ENCODE measurements at regions not wholly inside any gene's neighbourhood (a gene's known extent, or its start where the extent isn't known, plus 50 kb on each side); places are given as distances from the start of the nearest gene placed in this dataset.

GRCh38 chr6:169886631-169887227 is 135.3 kb downstream of the ERMARD start:
- Histone ChIP-seq H3K27ac (ENCODE audit: low read depth in 1 of 2, low read length in 2 of 2) (no peak overlapping the region), H3K36me3 (ENCODE audit: control insufficient read depth in 1 of 2, insufficient read depth in 2 of 2, low read length in 1 of 2) (no peaks in the 10 kb centered on the region), H3K4me1 (ENCODE audit: control insufficient read depth in 1 of 2, insufficient read depth in 2 of 2, low read length in 2 of 2) (no peaks in the 10 kb centered on the region), H3K27me3 (ENCODE audit: control insufficient read depth in 1 of 2, insufficient read depth in 2 of 2, low read length in 1 of 2) (no peaks in the 10 kb centered on the region), H3K9me3 (ENCODE audit: control insufficient read depth, low read length) (peaks cover 3% of the 10 kb centered on the region), H3K4me3 (ENCODE audit: low read length in 2 of 2) (no peak overlapping the region)
- DNase-seq: no peak
- 70 to 79% methylated on average over 15 of the region's 15 CpGs for WGBS, 2 donors
- ATAC-seq (ENCODE audit: low FRiP score): no peak
- intact Hi-C loops (cut with DNase I): no loop called here

- H3K27ac ChIP-seq (ENCODE audit: low read depth in 1 of 2, low read length in 2 of 2): no peak overlapping the region
- 86 to 88% methylated on average over 4 of the region's 4 CpGs for WGBS, 2 donors
- intact Hi-C loops (cut with DNase I): no loop called here
- H3K4me3 ChIP-seq (ENCODE audit: low read length in 2 of 2): no peak overlapping the region
- H3K27me3 ChIP-seq (ENCODE audit: control insufficient read depth in 1 of 2, insufficient read depth in 2 of 2, low read length in 1 of 2): no peaks in the 10 kb centered on the region
- ATAC-seq (ENCODE audit: low FRiP score) (no peak), DNase-seq (no peak)
- no peaks in the 10 kb centered on the region for H3K36me3 ChIP-seq (ENCODE audit: control insufficient read depth in 1 of 2, insufficient read depth in 2 of 2, low read length in 1 of 2)
- H3K4me1 ChIP-seq (ENCODE audit: control insufficient read depth in 1 of 2, insufficient read depth in 2 of 2, low read length in 2 of 2): no peaks in the 10 kb centered on the region
- H3K9me3 ChIP-seq (ENCODE audit: control insufficient read depth, low read length): peaks cover 2% of the 10 kb centered on the region
Measured at GRCh38 chr6:169885831-169886230, 134.4 kb downstream of the ERMARD start.

DNA sequence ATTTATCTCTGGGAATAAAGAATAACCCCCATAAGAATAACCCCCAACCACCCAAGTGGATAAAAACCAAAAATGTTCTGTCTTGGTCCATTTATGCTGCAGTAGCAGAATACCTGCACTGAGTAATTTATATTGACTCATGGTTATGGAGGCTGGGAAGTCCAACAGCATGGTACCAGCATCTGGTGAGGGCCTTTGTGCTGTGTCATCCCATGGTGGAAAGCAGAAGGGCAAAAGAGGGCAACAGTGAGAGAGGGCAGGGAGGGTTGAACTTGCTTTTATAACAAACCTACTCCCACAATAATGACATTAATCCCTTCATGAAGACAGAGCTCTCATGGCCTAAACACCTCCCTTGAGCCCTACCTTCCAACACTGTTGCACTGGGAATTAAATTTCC is 133.7 kb downstream of the ERMARD start:
- peaks cover 2% of the 10 kb centered on the region for H3K9me3 ChIP-seq (ENCODE audit: control insufficient read depth, low read length)
- H3K4me3 ChIP-seq (ENCODE audit: low read length in 2 of 2): no peak overlapping the region
- no peak for ATAC-seq (ENCODE audit: low FRiP score)
- no peak for DNase-seq
- H3K27ac ChIP-seq (ENCODE audit: low read depth in 1 of 2, low read length in 2 of 2): no peak overlapping the region
- no peaks in the 10 kb centered on the region for H3K27me3 ChIP-seq (ENCODE audit: control insufficient read depth in 1 of 2, insufficient read depth in 2 of 2, low read length in 1 of 2)
- H3K4me1 ChIP-seq (ENCODE audit: control insufficient read depth in 1 of 2, insufficient read depth in 2 of 2, low read length in 2 of 2): no peaks in the 10 kb centered on the region
- H3K36me3 ChIP-seq (ENCODE audit: control insufficient read depth in 1 of 2, insufficient read depth in 2 of 2, low read length in 1 of 2): no peaks in the 10 kb centered on the region
- intact Hi-C loops (cut with DNase I): no loop called here

DNA sequence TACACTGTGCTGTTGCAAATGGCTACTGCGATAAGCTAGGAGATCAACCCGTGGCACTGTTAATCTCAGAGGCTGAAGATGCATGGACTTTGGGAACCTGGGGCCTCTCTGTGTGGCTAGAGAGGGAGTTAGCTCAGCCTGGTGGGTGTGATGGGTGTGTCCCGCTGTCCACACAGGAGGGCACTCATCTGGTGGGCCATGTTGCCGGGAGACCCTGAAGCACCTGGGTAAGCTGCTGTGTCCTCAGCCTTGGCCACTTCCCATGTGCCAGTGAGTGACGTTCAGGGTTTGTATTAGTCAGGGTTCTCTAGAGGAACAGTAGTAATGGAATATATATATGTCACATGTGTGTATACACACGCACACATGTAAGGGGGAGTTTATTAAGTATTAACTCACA is 132.7 kb downstream of the ERMARD start:
- DNase-seq (no peak), ATAC-seq (ENCODE audit: low FRiP score) (no peak)
- Histone ChIP-seq H3K4me1 (ENCODE audit: control insufficient read depth in 1 of 2, insufficient read depth in 2 of 2, low read length in 2 of 2) (no peaks in the 10 kb centered on the region), H3K27me3 (ENCODE audit: control insufficient read depth in 1 of 2, insufficient read depth in 2 of 2, low read length in 1 of 2) (no peaks in the 10 kb centered on the region), H3K4me3 (ENCODE audit: low read length in 2 of 2) (no peak overlapping the region), H3K36me3 (ENCODE audit: control insufficient read depth in 1 of 2, insufficient read depth in 2 of 2, low read length in 1 of 2) (no peaks in the 10 kb centered on the region), H3K27ac (ENCODE audit: low read depth in 1 of 2, low read length in 2 of 2) (no peak overlapping the region), H3K9me3 (ENCODE audit: control insufficient read depth, low read length) (peaks cover 3% of the 10 kb centered on the region)
- intact Hi-C loops (cut with DNase I): no loop called here
- WGBS, 2 donors: 87 to 88% methylated on average over 6 of the region's 6 CpGs

- DNase-seq: no peak
- ATAC-seq (ENCODE audit: low FRiP score): no peak
Measured at GRCh38 chr6:169883316-169883715, 131.9 kb downstream of the ERMARD start.

GRCh38 chr6:169881976-169882375 is 130.6 kb downstream of the ERMARD start:
- no peaks in the 10 kb centered on the region for H3K4me1 ChIP-seq (ENCODE audit: control insufficient read depth in 1 of 2, insufficient read depth in 2 of 2, low read length in 2 of 2)
- peaks cover 3% of the 10 kb centered on the region for H3K9me3 ChIP-seq (ENCODE audit: control insufficient read depth, low read length)
- intact Hi-C loops (cut with DNase I): no loop called here
- no peaks in the 10 kb centered on the region for H3K36me3 ChIP-seq (ENCODE audit: control insufficient read depth in 1 of 2, insufficient read depth in 2 of 2, low read length in 1 of 2)
- ATAC-seq (ENCODE audit: low FRiP score) (no peak), DNase-seq (no peak)
- 81% methylated on average over 13 of the region's 13 CpGs for WGBS, 2 donors
- no peak overlapping the region for H3K4me3 ChIP-seq (ENCODE audit: low read length in 2 of 2)
- H3K27me3 ChIP-seq (ENCODE audit: control insufficient read depth in 1 of 2, insufficient read depth in 2 of 2, low read length in 1 of 2): peaks cover 0 to 1% of the 10 kb centered on the region in 2 donors
- H3K27ac ChIP-seq (ENCODE audit: low read depth in 1 of 2, low read length in 2 of 2): no peak overlapping the region

More at GRCh38 chr6:169883316-169883715, 131.9 kb downstream of the ERMARD start:
- Histone ChIP-seq H3K4me3 (ENCODE audit: low read length in 2 of 2) (no peak overlapping the region), H3K4me1 (ENCODE audit: control insufficient read depth in 1 of 2, insufficient read depth in 2 of 2, low read length in 2 of 2) (no peaks in the 10 kb centered on the region), H3K27ac (ENCODE audit: low read depth in 1 of 2, low read length in 2 of 2) (no peak overlapping the region), H3K27me3 (ENCODE audit: control insufficient read depth in 1 of 2, insufficient read depth in 2 of 2, low read length in 1 of 2) (no peaks in the 10 kb centered on the region), H3K36me3 (ENCODE audit: control insufficient read depth in 1 of 2, insufficient read depth in 2 of 2, low read length in 1 of 2) (no peaks in the 10 kb centered on the region), H3K9me3 (ENCODE audit: control insufficient read depth, low read length) (peaks cover 3% of the 10 kb centered on the region)
- intact Hi-C loops (cut with DNase I): no loop called here
- WGBS, 2 donors: 80 to 82% methylated on average over 10 of the region's 10 CpGs

DNA sequence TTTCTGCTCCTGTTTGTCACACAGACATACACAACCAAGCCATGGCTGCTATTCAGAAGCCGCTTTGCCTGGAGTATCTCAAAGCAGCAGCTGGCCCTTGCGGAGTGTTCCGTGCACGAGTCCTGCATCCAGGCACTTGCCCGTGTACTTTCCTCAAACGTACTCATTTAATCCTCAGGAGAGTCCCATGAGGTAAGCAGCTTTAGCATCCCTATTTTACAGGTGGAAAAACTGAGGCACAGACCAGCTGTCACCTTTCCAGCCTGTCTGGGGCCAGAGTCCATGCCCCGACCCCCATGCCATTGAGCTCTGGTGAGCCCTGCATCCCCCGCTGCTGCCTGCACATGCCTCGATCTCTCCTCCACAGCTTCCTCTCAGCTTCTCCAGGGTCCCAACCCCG is 130.0 kb downstream of the ERMARD start:
- ATAC-seq (ENCODE audit: low FRiP score) (no peak), DNase-seq (no peak)
- no peak overlapping the region for H3K4me3 ChIP-seq (ENCODE audit: low read length in 2 of 2)
- H3K27me3 ChIP-seq (ENCODE audit: control insufficient read depth in 1 of 2, insufficient read depth in 2 of 2, low read length in 1 of 2): peaks cover 0 to 2% of the 10 kb centered on the region in 2 donors
- no peaks in the 10 kb centered on the region for H3K4me1 ChIP-seq (ENCODE audit: control insufficient read depth in 1 of 2, insufficient read depth in 2 of 2, low read length in 2 of 2)
- intact Hi-C loops (cut with DNase I): no loop called here
- peaks cover 3% of the 10 kb centered on the region for H3K9me3 ChIP-seq (ENCODE audit: control insufficient read depth, low read length)
- no peaks in the 10 kb centered on the region for H3K36me3 ChIP-seq (ENCODE audit: control insufficient read depth in 1 of 2, insufficient read depth in 2 of 2, low read length in 1 of 2)
- 80% methylated on average over 10 of the region's 10 CpGs for WGBS, 2 donors
- H3K27ac ChIP-seq (ENCODE audit: low read depth in 1 of 2, low read length in 2 of 2): no peak overlapping the region

DNA sequence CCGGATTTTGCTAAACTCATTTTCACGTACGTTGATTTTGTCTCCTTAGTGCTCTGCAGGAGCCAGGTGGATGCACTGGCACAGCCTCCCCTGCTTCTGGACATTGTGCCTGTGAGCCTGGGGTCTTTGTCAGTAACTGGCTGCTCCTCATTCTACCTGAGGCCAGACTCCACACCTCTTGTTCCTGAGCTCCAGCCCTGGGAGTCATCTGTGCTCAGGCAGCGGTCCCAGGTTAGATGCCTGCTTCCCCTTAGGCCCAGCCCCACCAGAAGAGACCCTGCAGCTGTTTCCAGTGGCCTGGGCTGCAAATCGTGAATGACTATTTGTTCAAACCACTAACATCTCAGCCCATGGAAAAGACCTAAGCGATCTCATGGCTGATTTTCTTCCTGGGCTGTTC is 129.1 kb downstream of the ERMARD start:
- intact Hi-C loops (cut with DNase I): no loop called here
- Histone ChIP-seq H3K4me3 (ENCODE audit: low read length in 2 of 2) (no peak overlapping the region), H3K9me3 (ENCODE audit: control insufficient read depth, low read length) (peaks cover 3% of the 10 kb centered on the region), H3K27me3 (ENCODE audit: control insufficient read depth in 1 of 2, insufficient read depth in 2 of 2, low read length in 1 of 2) (peaks cover 0 to 2% of the 10 kb centered on the region in 2 donors), H3K36me3 (ENCODE audit: control insufficient read depth in 1 of 2, insufficient read depth in 2 of 2, low read length in 1 of 2) (no peaks in the 10 kb centered on the region), H3K27ac (ENCODE audit: low read depth in 1 of 2, low read length in 2 of 2) (no peak overlapping the region), H3K4me1 (ENCODE audit: control insufficient read depth in 1 of 2, insufficient read depth in 2 of 2, low read length in 2 of 2) (no peaks in the 10 kb centered on the region)
- no peak for ATAC-seq (ENCODE audit: low FRiP score)
- no peak for DNase-seq
- WGBS, 2 donors: 75 to 85% methylated on average over 6 of the region's 6 CpGs

DNA sequence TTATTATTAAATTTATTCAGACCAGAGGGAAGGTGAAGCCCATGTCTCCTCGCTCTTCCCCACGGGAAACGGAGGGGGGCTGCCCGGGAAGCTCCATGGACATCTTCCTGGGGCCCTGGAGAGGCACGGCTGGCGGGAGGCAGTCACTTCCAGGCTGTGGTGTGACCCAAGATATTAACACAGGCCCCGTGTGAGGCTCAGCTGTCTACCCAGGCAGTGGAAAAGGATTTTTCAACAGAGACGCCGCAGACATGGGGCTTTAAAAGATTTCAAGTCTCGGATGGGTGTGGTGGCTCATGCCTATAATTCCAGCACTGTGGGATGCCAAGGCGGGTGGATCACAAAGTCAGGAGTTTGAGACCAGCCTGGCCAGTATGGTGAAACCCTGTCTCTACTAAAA is 117.9 kb downstream of the ERMARD start:
- no peak overlapping the region for H3K4me3 ChIP-seq (ENCODE audit: low read length in 2 of 2)
- no peaks in the 10 kb centered on the region for H3K9me3 ChIP-seq (ENCODE audit: control insufficient read depth, low read length)
- 94 to 95% methylated on average over 11 of the region's 11 CpGs for WGBS, 2 donors
- DNase-seq (no peak), ATAC-seq (ENCODE audit: low FRiP score) (no peak)
- no peaks in the 10 kb centered on the region for H3K27me3 ChIP-seq (ENCODE audit: control insufficient read depth in 1 of 2, insufficient read depth in 2 of 2, low read length in 1 of 2)
- intact Hi-C loops (cut with DNase I): no loop called here
- no peaks in the 10 kb centered on the region for H3K36me3 ChIP-seq (ENCODE audit: control insufficient read depth in 1 of 2, insufficient read depth in 2 of 2, low read length in 1 of 2)
- H3K4me1 ChIP-seq (ENCODE audit: control insufficient read depth in 1 of 2, insufficient read depth in 2 of 2, low read length in 2 of 2): no peaks in the 10 kb centered on the region
- H3K27ac ChIP-seq (ENCODE audit: low read depth in 1 of 2, low read length in 2 of 2): no peak overlapping the region
